Uterus (tissue), 3 donors: ENCODE measurements at regions not wholly inside any gene's neighbourhood (a gene's known extent, or its start where the extent isn't known, plus 50 kb on each side); places are given as distances from the start of the nearest gene placed in this dataset.
A peak's percentile ranks its signal among the peaks of the same experiment; 100 is the strongest.
"Not testable (repeated sequence)": the region's sequence is repeated elsewhere in the genome, so short reads cannot be mapped to it uniquely, and the experiment has no call there.

Source experiments
- DNase-seq, 2 donors: peaks; one replicate each; pipeline ENCODE4 v3.0.0-alpha.2; 2019 to 2020
- H3K27ac ChIP-seq, 2 donors: fragments of 200-600 bp; sonication (generic); 1 replicate in 1 of 2; 2 replicates in 1 of 2; pipeline ENCODE4 v1.5.1; 2016 to 2018
- H3K27me3 ChIP-seq, 2 donors: fragments of 200-600 bp; sonication (generic); one replicate each; pipeline ENCODE4 v1.5.1; 2018 to 2019; ENCODE audit warnings: control low read depth in 1 of 2
- H3K36me3 ChIP-seq, 2 donors: fragments of 200-600 bp; sonication (generic); one replicate each; pipeline ENCODE4 v1.5.1; 2019; ENCODE audit warnings: control low read depth in 1 of 2
- H3K4me1 ChIP-seq, 2 donors: fragments of 200-600 bp; sonication (generic); one replicate each; pipeline ENCODE4 v1.5.1; 2018 to 2019; ENCODE audit warnings: control low read depth in 1 of 2
- H3K4me3 ChIP-seq, 2 donors: fragments of 200-600 bp; sonication (generic); 1 replicate in 1 of 2; 2 replicates in 1 of 2; pipeline ENCODE4 v1.5.1; 2018 to 2019; ENCODE audit warnings: mild to moderate bottlenecking in 1 of 2
- H3K9me3 ChIP-seq, 2 donors: fragments of 200-600 bp; sonication (generic); one replicate each; pipeline ENCODE4 v1.5.1; 2019; ENCODE audit warnings: control low read depth in 1 of 2
- CTCF ChIP-seq, 4 experiments: fragments of 200-600 bp in 2 of 4; fragments of 450-650 bp in 2 of 4; sonication (generic) in 2 of 4; IDR thresholded peaks; one replicate each; pipeline ENCODE4 v1.5.1; 2016 to 2019; ENCODE audit warnings: antibody characterized with exemption in 4 of 4, mild to moderate bottlenecking in 2 of 4, moderate library complexity in 1 of 4
- POLR2A ChIP-seq, 2 donors: fragments of 450-650 bp; IDR thresholded peaks; one replicate each; pipeline ENCODE4 v1.6.1; 2016; ENCODE audit warnings: antibody characterized with exemption in 2 of 2, mild to moderate bottlenecking in 1 of 2, moderate library complexity in 1 of 2
- intact Hi-C: fragments of 100-400 bp; cut with DNase I; formaldehyde crosslinking; loops from one replicate; pipeline ENCODE4 v1.15.1; 2023; ENCODE audit warnings: low total_unique reads
- donor health status: DM: yes; HTN: yes; CAD: no.

- DNase-seq, result peak; percentile 35 to 43
- Histone ChIP-seq H3K36me3 (no peaks in the 10 kb centered on the region), H3K4me3 (no peak overlapping the region), H3K27ac (no peak overlapping the region), H3K4me1 (no peaks in the 10 kb centered on the region), H3K27me3 (no peaks in the 10 kb centered on the region), H3K9me3 (no peaks in the 10 kb centered on the region)
- TF ChIP-seq CTCF (IDR thresholded peaks at IDR 0.05) (peak; percentile 38 to 63 (median 46)), POLR2A (IDR thresholded peaks at IDR 0.05) (no peak)
- intact Hi-C loops, result no loop called here
These were observed 61.1 kb upstream of the VAMP7 start for GRCh38 chrX:155819966-155820491.

GRCh38 chrX:155819525-155819924 is 61.6 kb upstream of the VAMP7 start:
- H3K27me3 ChIP-seq, result no peaks in the 10 kb centered on the region
- H3K4me3 ChIP-seq, result no peak overlapping the region
- no peak for DNase-seq
- no peaks in the 10 kb centered on the region for H3K36me3 ChIP-seq
- no peak for TF ChIP-seq POLR2A (IDR thresholded peaks at IDR 0.05)
- no peak for TF ChIP-seq CTCF (IDR thresholded peaks at IDR 0.05)
- no peaks in the 10 kb centered on the region for H3K4me1 ChIP-seq
- H3K9me3 ChIP-seq, result no peaks in the 10 kb centered on the region
- intact Hi-C loops, result no loop called here
- no peak overlapping the region for H3K27ac ChIP-seq

- H3K36me3 ChIP-seq, intact Hi-C loops, H3K27ac ChIP-seq, H3K4me3 ChIP-seq, H3K27me3 ChIP-seq, H3K4me1 ChIP-seq, DNase-seq, H3K9me3 ChIP-seq: not testable (repeated sequence)
These were observed 66.8 kb upstream of the VAMP7 start for GRCh38 chrX:155814391-155814790.

- no peaks in the 10 kb centered on the region for H3K4me1 ChIP-seq
- H3K4me3 ChIP-seq, result no peak overlapping the region
- no peak overlapping the region for H3K27ac ChIP-seq
- intact Hi-C loops, result no loop called here
- no peak for DNase-seq
- H3K27me3 ChIP-seq, result no peaks in the 10 kb centered on the region
- TF ChIP-seq POLR2A (IDR thresholded peaks at IDR 0.05), result no peak
- no peak for TF ChIP-seq CTCF (IDR thresholded peaks at IDR 0.05)
- H3K9me3 ChIP-seq, result no peaks in the 10 kb centered on the region
- H3K36me3 ChIP-seq, result no peaks in the 10 kb centered on the region
These were observed 101.3 kb upstream of the VAMP7 start for GRCh38 chrX:155779831-155780230.

- intact Hi-C loops, result no loop called here
- no peaks in the 10 kb centered on the region for H3K4me1 ChIP-seq
- no peak overlapping the region for H3K4me3 ChIP-seq
- no peak for DNase-seq
- no peak overlapping the region for H3K27ac ChIP-seq
- no peaks in the 10 kb centered on the region for H3K27me3 ChIP-seq
- H3K9me3 ChIP-seq, result no peaks in the 10 kb centered on the region
- no peak for TF ChIP-seq POLR2A (IDR thresholded peaks at IDR 0.05)
- no peak for TF ChIP-seq CTCF (IDR thresholded peaks at IDR 0.05)
- no peaks in the 10 kb centered on the region for H3K36me3 ChIP-seq
These were observed 102.1 kb upstream of the VAMP7 start for GRCh38 chrX:155778844-155779553.
